GM10248 (cell line): ENCODE measurements at regions not wholly inside any gene's neighbourhood (a gene's known extent, or its start where the extent isn't known, plus 50 kb on each side); places are given as distances from the start of the nearest gene placed in this dataset.
"Not testable (repeated sequence)": the region's sequence is repeated elsewhere in the genome, so short reads cannot be mapped to it uniquely, and the experiment has no call there.

Experiments used
- CTCF ChIA-PET: fragments of 300-600 bp; sonication (Branson Sonifier 250); formaldehyde crosslinking; extraction: SDS; loops from one replicate; lab custom pipeline; 2021; ENCODE audit warnings: antibody characterized with exemption; lab: Yijun Ruan, JAX
- POLR2A ChIA-PET: fragments of 350-650 bp; sonication (Branson Sonifier 250); formaldehyde crosslinking; extraction: SDS; loops from one replicate; lab custom pipeline; 2020; ENCODE audit warnings: antibody characterized with exemption; lab: Yijun Ruan, JAX
- DNase-seq: peaks from one replicate; pipeline ENCODE4 v3.0.0; 2012; ENCODE audit errors: extremely low spot score
- TF ChIP-seq, protein P1 (sequence below): IDR thresholded peaks from 2 replicates; pipeline ENCODE4 v1.5.1; 2012; ENCODE audit warnings: mild to moderate bottlenecking, low read depth; ENCODE audit errors: extremely low read depth, missing control alignments, control extremely low read depth

DNA sequence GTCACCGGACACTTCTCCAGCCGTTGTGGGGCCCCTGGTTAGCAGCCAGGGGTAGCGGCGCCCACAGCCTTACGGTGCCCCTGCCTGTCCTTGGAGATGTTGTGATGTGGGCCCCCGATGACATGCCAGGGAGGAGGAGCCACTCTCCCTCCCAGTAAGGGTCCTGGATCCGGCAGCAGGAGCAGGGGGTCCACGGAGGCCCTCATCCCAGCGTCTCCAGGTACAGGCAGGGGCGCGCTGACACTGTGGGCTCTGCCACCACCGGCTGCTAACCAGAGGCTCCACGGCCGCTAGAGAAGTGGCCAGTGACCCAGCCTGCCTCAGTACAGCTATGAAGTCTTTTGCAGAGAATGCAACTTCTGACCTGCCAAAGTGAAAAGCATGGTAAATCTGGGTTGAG, 121.2 kb downstream of the SPP2 start:
- TF ChIP-seq, protein P1, sequence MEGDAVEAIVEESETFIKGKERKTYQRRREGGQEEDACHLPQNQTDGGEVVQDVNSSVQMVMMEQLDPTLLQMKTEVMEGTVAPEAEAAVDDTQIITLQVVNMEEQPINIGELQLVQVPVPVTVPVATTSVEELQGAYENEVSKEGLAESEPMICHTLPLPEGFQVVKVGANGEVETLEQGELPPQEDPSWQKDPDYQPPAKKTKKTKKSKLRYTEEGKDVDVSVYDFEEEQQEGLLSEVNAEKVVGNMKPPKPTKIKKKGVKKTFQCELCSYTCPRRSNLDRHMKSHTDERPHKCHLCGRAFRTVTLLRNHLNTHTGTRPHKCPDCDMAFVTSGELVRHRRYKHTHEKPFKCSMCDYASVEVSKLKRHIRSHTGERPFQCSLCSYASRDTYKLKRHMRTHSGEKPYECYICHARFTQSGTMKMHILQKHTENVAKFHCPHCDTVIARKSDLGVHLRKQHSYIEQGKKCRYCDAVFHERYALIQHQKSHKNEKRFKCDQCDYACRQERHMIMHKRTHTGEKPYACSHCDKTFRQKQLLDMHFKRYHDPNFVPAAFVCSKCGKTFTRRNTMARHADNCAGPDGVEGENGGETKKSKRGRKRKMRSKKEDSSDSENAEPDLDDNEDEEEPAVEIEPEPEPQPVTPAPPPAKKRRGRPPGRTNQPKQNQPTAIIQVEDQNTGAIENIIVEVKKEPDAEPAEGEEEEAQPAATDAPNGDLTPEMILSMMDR: no peak
- ChIA-PET POLR2A (no interaction called here), CTCF (no interaction called here)
- no peak for DNase-seq

DNA sequence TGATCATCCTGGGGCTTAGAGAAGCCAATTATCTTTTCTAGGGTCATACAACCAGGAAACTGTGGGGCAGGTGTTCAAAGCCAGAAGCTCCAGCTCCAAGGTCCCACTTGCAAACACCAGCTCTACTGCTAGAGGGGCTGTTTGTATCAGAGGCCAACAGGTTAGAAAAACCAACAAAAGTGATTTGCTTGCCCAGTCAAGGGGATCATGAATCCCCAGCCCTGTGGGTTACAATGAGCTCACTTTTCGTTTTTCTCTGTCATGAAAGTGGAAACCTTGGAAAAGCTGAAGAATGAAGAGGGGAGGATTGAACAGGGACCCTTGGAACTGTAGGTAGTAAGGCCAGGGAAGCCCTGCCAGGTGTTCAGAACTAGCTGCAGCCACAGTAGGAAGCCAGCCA, 119.2 kb downstream of the SPP2 start:
- DNase-seq: no peak
- TF ChIP-seq, protein P1: no peak
- ChIA-PET CTCF (interaction anchor here (0.9 to 1.1 kb wide), 2 partner anchors 11 to 331 kb away, joined by 3 read pairs; no protein-coding TSS in a partner anchor), POLR2A (no interaction called here)

DNA sequence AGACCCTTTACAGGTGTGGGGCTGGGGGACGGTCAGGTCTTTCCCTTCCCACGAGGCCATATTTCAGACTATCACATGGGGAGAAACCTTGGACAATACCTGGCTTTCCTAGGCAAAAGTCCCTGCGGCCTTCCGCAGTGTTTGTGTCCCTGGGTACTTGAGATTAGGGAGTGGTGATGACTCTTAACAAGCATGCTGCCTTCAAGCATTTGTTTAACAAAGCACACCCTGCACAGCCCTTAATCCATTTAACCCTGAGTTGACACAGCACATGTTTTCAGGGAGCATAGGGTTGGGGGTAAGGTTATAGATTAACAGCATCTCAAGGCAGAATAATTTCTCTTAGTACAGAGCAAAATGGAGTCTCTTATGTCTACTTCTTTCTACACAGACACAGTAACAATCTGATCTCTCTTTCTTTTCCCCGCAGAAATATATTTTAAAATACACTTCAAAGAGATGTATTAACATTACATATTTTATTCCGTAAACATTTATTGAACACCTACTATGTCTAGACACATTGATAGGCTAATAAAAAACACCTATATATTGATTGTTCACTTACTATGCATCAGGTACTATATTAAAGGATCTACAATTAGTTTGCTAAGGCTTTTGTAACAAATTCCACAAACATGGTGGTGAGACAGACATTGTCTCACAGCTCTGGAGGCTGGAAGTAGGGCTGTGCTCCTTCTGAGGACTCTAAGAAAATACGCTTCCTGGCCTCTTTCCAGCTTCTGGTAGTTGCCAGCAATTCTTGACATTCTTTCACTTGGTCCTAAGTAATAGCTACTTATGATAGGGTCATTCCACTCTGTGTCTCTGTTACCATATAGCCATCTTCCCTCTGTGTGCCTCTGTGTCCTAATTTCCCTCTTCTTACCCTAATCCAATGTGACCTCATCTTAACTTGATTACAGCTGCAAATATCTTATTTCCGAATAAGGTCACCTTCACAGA, 118.4 kb downstream of the SPP2 start:
- POLR2A ChIA-PET, DNase-seq: not testable (repeated sequence)
- CTCF ChIA-PET: interaction anchor here (0.9 to 1.1 kb wide), 2 partner anchors 12 to 332 kb away, joined by 3 read pairs; no protein-coding TSS in a partner anchor

- TF ChIP-seq, protein P1: no peak
- no peak for DNase-seq
- ChIA-PET CTCF (no interaction called here), POLR2A (no interaction called here)
Measured at GRCh38 chr2:234166531-234166930, 116.0 kb downstream of the SPP2 start.

- ChIA-PET POLR2A (no interaction called here), CTCF (interaction anchor here (1.5 kb wide), 1 partner anchor 22 kb away, joined by 4 read pairs; no protein-coding TSS in a partner anchor)
- TF ChIP-seq, protein P1: no peak
- DNase-seq: no peak
Measured at GRCh38 chr2:234165421-234165820, 114.9 kb downstream of the SPP2 start.

DNA sequence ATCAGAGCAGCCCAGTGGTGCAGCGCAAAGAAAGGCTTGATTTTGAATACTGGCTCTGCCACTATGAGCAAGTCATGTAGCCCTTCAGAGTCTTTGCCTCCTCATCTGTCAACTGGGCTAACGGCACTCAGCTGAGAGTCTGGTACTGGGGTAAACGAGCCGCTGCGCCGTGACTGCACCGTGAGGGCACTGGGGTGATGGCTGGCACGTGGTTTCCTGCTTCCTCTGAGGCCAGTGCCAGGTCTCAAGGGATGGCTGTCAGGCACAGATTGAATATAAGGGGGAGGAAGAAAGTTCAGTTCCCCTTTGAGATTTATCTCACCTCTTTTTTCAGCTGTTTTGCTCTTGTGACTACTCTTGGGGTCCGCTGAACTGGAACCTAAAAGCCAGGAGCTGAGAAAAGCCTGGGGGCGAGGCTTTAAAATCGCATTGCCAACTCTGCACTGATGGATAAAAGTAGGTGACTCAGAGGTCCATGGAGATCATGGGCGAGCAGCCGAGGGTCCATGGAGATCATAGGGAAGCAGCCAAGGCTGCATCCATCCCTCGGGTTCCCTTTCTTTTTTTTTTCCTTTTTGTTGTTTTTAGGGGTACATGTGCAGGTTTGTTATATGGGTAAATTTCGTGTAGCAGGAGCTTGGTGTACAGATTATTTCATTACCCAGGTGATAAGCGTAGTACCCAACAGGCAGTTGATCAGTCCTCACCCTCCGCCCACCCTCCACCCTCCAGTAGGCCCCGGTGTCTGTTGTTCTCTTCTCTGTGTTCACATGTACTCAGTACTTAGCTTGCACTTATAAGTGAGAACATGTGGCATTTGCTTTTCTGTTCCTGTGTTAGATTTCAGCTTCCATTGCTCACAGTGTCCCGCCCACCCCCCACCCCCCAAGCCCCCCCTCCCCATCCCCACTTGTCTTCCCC, 114.3 kb downstream of the SPP2 start:
- ChIA-PET POLR2A (no interaction called here), CTCF (interaction anchor here (1.5 kb wide), 1 partner anchor 22 kb away, joined by 4 read pairs; no protein-coding TSS in a partner anchor)
- no peak for DNase-seq
- TF ChIP-seq, protein P1: no peak
